ENCODE measurements at regions not wholly inside any gene's neighbourhood (a gene's known extent, or its start where the extent isn't known, plus 50 kb on each side); places are given as distances from the start of the nearest gene placed in this dataset.
"Not testable (repeated sequence)": the region's sequence is repeated elsewhere in the genome, so short reads cannot be mapped to it uniquely, and the experiment has no call there.

GRCh38 chrY:16644270-16644800 is 1235.7 kb downstream of the CDY2B start:
- Histone ChIP-seq H3K79me2 (ENCODE audit: low read length) (no peaks in the 10 kb centered on the region), H3K4me2 (ENCODE audit: low read length) (peak overlapping the region; percentile 51), H3K4me1 (ENCODE audit: low read length) (peaks cover 38% of the 10 kb centered on the region), H3K36me3 (replicated peaks; ENCODE audit: low read depth, low read length) (no peaks in the 10 kb centered on the region), H3K9ac (ENCODE audit: low read length) (peak overlapping the region; percentile 24; the same call in 1 of the 2 replicates), H3K27me3 (ENCODE audit: low read depth, low read length) (no peaks in the 10 kb centered on the region), H2AFZ (ENCODE audit: low read depth, low read length) (peak overlapping the region; percentile 81), H4K20me1 (ENCODE audit: insufficient read depth, low read length) (no peaks in the 10 kb centered on the region), H3K4me3 (ENCODE audit: low read length) (no peak overlapping the region), H3K27ac (ENCODE audit: low read length) (peak overlapping the region; percentile 77), H3K9me3 (ENCODE audit: insufficient read depth, low read length) (no peaks in the 10 kb centered on the region)
- no peak for TF ChIP-seq CTCF (IDR thresholded peaks at IDR 0.05; ENCODE audit: low read depth, low read length)
- no peak for TF ChIP-seq EZH2phosphoT487 (IDR thresholded peaks at IDR 0.05; ENCODE audit: low read depth)

DNA sequence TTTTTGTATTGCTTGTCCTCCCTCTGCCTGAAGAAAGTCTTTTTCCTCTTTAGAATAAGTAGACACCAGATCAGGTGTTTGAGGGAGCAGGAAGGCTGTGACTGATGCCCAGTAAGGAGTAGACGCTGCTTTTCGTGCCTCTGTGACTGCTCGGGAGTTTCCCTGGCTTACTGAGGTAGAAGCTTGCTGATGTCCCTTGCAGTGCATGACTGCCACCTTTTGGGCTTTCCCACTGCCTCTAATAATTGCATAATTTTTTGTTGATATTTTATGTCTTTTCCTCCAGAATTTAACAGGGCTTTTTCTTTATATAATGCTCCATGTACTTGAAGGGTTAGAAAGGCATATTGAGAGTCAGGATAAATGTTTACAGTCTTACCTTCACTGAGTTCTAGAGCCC is 1240.2 kb downstream of the CDY2B start:
- Histone ChIP-seq H3K36me3 (replicated peaks; ENCODE audit: low read depth, low read length) (no peaks in the 10 kb centered on the region), H3K4me1 (ENCODE audit: low read length) (peaks cover 50% of the 10 kb centered on the region), H3K4me2 (ENCODE audit: low read length) (no peak overlapping the region), H3K79me2 (ENCODE audit: low read length) (no peaks in the 10 kb centered on the region), H3K4me3 (ENCODE audit: low read length) (no peak overlapping the region), H2AFZ (ENCODE audit: low read depth, low read length) (no peak overlapping the region), H4K20me1 (ENCODE audit: insufficient read depth, low read length) (no peaks in the 10 kb centered on the region), H3K9ac (ENCODE audit: low read length) (no peak overlapping the region), H3K27ac (ENCODE audit: low read length) (no peak overlapping the region), H3K27me3 (ENCODE audit: low read depth, low read length) (no peaks in the 10 kb centered on the region), H3K9me3 (ENCODE audit: insufficient read depth, low read length) (no peaks in the 10 kb centered on the region)
- TF ChIP-seq EZH2phosphoT487 (IDR thresholded peaks at IDR 0.05; ENCODE audit: low read depth) (no peak), CTCF (IDR thresholded peaks at IDR 0.05; ENCODE audit: low read depth, low read length) (peak; percentile 55)

GRCh38 chrY:16638743-16639142 is 1241.3 kb downstream of the CDY2B start:
- not testable (repeated sequence) for H3K4me2 ChIP-seq (ENCODE audit: low read length); H3K36me3 ChIP-seq (replicated peaks; ENCODE audit: low read depth, low read length); H3K27me3 ChIP-seq (ENCODE audit: low read depth, low read length); H3K27ac ChIP-seq (ENCODE audit: low read length); H2AFZ ChIP-seq (ENCODE audit: low read depth, low read length); H3K4me3 ChIP-seq (ENCODE audit: low read length); H3K9ac ChIP-seq (ENCODE audit: low read length); H3K79me2 ChIP-seq (ENCODE audit: low read length); H4K20me1 ChIP-seq (ENCODE audit: insufficient read depth, low read length); H3K9me3 ChIP-seq (ENCODE audit: insufficient read depth, low read length)
- peaks cover 40% of the 10 kb centered on the region for H3K4me1 ChIP-seq (ENCODE audit: low read length)

DNA sequence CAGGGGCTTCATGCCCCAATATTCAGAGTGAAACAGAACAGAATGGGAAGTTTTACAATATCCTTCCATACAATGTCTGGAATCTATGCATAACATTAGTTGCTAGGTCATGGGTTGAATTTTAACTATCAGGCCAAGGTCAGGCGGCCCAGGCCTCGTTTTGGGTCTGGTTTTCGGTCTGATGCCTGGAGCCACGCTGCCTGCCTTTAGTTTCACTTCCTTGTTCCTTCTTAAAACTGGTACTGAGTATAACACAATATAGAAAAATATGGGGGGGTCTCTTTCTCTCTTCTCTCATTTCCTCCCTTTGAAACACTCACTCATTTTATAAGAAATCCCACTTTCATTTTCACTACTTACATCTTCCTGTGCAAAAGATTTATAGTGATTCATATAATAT is 1243.8 kb downstream of the CDY2B start:
- H3K4me1 ChIP-seq (ENCODE audit: low read length) = peaks cover 22% of the 10 kb centered on the region
- peak overlapping the region; percentile 36; the same call in 1 of the 2 replicates for H3K4me3 ChIP-seq (ENCODE audit: low read length)
- H4K20me1 ChIP-seq (ENCODE audit: insufficient read depth, low read length) = no peaks in the 10 kb centered on the region
- no peaks in the 10 kb centered on the region for H3K27me3 ChIP-seq (ENCODE audit: low read depth, low read length)
- H3K27ac ChIP-seq (ENCODE audit: low read length) = peak overlapping the region; percentile 80
- peak overlapping the region; percentile 69 for H3K4me2 ChIP-seq (ENCODE audit: low read length)
- peak overlapping the region; percentile 33; the same call in 1 of the 2 replicates for H2AFZ ChIP-seq (ENCODE audit: low read depth, low read length)
- no peaks in the 10 kb centered on the region for H3K9me3 ChIP-seq (ENCODE audit: insufficient read depth, low read length)
- peak overlapping the region; percentile 48 for H3K9ac ChIP-seq (ENCODE audit: low read length)
- H3K36me3 ChIP-seq (replicated peaks; ENCODE audit: low read depth, low read length) = no peaks in the 10 kb centered on the region
- H3K79me2 ChIP-seq (ENCODE audit: low read length) = no peaks in the 10 kb centered on the region
- TF ChIP-seq CTCF (IDR thresholded peaks at IDR 0.05; ENCODE audit: low read depth, low read length) = no peak
- no peak for TF ChIP-seq EZH2phosphoT487 (IDR thresholded peaks at IDR 0.05; ENCODE audit: low read depth)
